Lung (tissue), 11 donors: ENCODE measurements at regions not wholly inside any gene's neighbourhood (a gene's known extent, or its start where the extent isn't known, plus 50 kb on each side); places are given as distances from the start of the nearest gene placed in this dataset.

Experiments
- ATAC-seq: fragments of 200-7000 bp; cut with Tn5 transposase; one replicate; pipeline ENCODE4 v1.9.1; 2020; ENCODE audit warnings: moderate number of reproducible peaks; ENCODE audit not compliant: insufficient read depth, low FRiP score
- DNase-seq, 3 donors: peaks; one replicate each; pipeline ENCODE4 v3.0.0-alpha.2; 2013 to 2017
- H3K27ac ChIP-seq, 2 donors: one replicate each; pipeline ENCODE4 v1.5.1; 2013; ENCODE audit warnings: mild to moderate bottlenecking in 2 of 2, moderate library complexity in 2 of 2, control low read depth in 1 of 2, inconsistent platforms in 1 of 2, low read depth in 1 of 2, low read length in 1 of 2
- H3K27me3 ChIP-seq, 3 donors: one replicate each; pipeline ENCODE4 v1.5.1; 2013; ENCODE audit warnings: low read length in 2 of 3; ENCODE audit not compliant: control insufficient read depth in 3 of 3, insufficient read depth in 3 of 3
- H3K36me3 ChIP-seq, 4 donors: one replicate each; pipeline ENCODE4 v1.5.1; 2013; ENCODE audit warnings: low read length in 4 of 4, mild to moderate bottlenecking in 1 of 4, moderate library complexity in 1 of 4; ENCODE audit not compliant: control insufficient read depth in 4 of 4, insufficient read depth in 4 of 4
- H3K4me1 ChIP-seq, 5 donors: one replicate each; pipeline ENCODE4 v1.5.1; 2013; ENCODE audit warnings: low read length in 5 of 5, mild to moderate bottlenecking in 2 of 5, moderate library complexity in 1 of 5; ENCODE audit not compliant: control insufficient read depth in 5 of 5, insufficient read depth in 5 of 5
- H3K4me3 ChIP-seq: one replicate; pipeline ENCODE4 v1.5.1; 2013; ENCODE audit warnings: mild to moderate bottlenecking, control low read depth, moderate library complexity
- H3K9ac ChIP-seq, 2 donors: one replicate each; pipeline ENCODE4 v1.5.1; 2013; ENCODE audit warnings: low read length in 2 of 2, control low read depth in 1 of 2; ENCODE audit not compliant: insufficient read depth in 1 of 2
- H3K9me3 ChIP-seq, 4 donors: one replicate each; pipeline ENCODE4 v1.5.1; 2013; ENCODE audit warnings: low read length in 3 of 4, mild to moderate bottlenecking in 1 of 4, moderate library complexity in 1 of 4; ENCODE audit not compliant: control insufficient read depth in 4 of 4, insufficient read depth in 3 of 4
- CTCF ChIP-seq: IDR thresholded peaks from 2 replicates; pipeline ENCODE4 v1.5.1; 2012; ENCODE audit warnings: mild to moderate bottlenecking; ENCODE audit errors: control extremely low read depth, extremely low read depth
- WGBS, 2 donors: extraction: QIAGEN DNeasy Blood & Tissue Kit; methylation state at CpG; one replicate each; pipeline ENCODE4 v1.1.7; 2013; 5-methylcytosine and 5-hydroxymethylcytosine counted together
- donor health status: control.
- donor health status: control.
- donor health status: Bipolar disorder and iron deficiency.
- donor health status: healthy.
- donor health status: DM: yes; HTN: yes; CAD: no.

- ATAC-seq = no peak
- H3K4me1 ChIP-seq = peaks cover 0 to 5% (median 0%) of the 10 kb centered on the region in 5 donors
- no peaks in the 10 kb centered on the region for H3K9me3 ChIP-seq
- no peak for TF ChIP-seq CTCF
- no peak overlapping the region for H3K4me3 ChIP-seq
- no peak for DNase-seq
- 75 to 79% methylated on average over 6 of the region's 6 CpGs for WGBS, 2 donors
- H3K36me3 ChIP-seq = peaks cover 0 to 4% (median 0%) of the 10 kb centered on the region in 4 donors
- H3K9ac ChIP-seq = no peak overlapping the region
- H3K27me3 ChIP-seq = no peaks in the 10 kb centered on the region
- no peak overlapping the region for H3K27ac ChIP-seq
Observed at GRCh38 chr5:168135897-168136296, 155.5 kb upstream of the WWC1 start.

GRCh38 chr5:168136340-168136739 lies 155.1 kb upstream of the WWC1 start:
- Histone ChIP-seq H3K27me3 (no peaks in the 10 kb centered on the region), H3K4me3 (no peak overlapping the region), H3K36me3 (peaks cover 0 to 4% (median 0%) of the 10 kb centered on the region in 4 donors), H3K9ac (no peak overlapping the region), H3K4me1 (peaks cover 0 to 5% (median 0%) of the 10 kb centered on the region in 5 donors), H3K9me3 (no peaks in the 10 kb centered on the region), H3K27ac (no peak overlapping the region)
- WGBS, 2 donors = 70 to 77% methylated on average over 5 of the region's 5 CpGs
- ATAC-seq (no peak), DNase-seq (no peak)
- no peak for TF ChIP-seq CTCF

GRCh38 chr5:168137265-168137664 lies 154.2 kb upstream of the WWC1 start:
- 28 to 30% methylated on average over 2 of the region's 2 CpGs for WGBS, 2 donors
- H3K9ac ChIP-seq = no peak overlapping the region
- DNase-seq (no peak), ATAC-seq (no peak)
- H3K4me1 ChIP-seq = peaks cover 0 to 7% (median 0%) of the 10 kb centered on the region in 5 donors
- H3K4me3 ChIP-seq = no peak overlapping the region
- peaks cover 0 to 4% (median 0%) of the 10 kb centered on the region in 4 donors for H3K36me3 ChIP-seq
- no peak overlapping the region for H3K27ac ChIP-seq
- no peaks in the 10 kb centered on the region for H3K27me3 ChIP-seq
- no peak for TF ChIP-seq CTCF
- no peaks in the 10 kb centered on the region for H3K9me3 ChIP-seq

GRCh38 chr5:168140241-168140640 lies 151.2 kb upstream of the WWC1 start:
- Histone ChIP-seq H3K27ac (no peak overlapping the region), H3K36me3 (peaks cover 0 to 4% (median 0%) of the 10 kb centered on the region in 4 donors), H3K4me3 (no peak overlapping the region), H3K9me3 (no peaks in the 10 kb centered on the region), H3K4me1 (peaks cover 0 to 7% (median 0%) of the 10 kb centered on the region in 5 donors), H3K27me3 (no peaks in the 10 kb centered on the region), H3K9ac (no peak overlapping the region)
- no peak for TF ChIP-seq CTCF
- 90 to 94% methylated on average over 6 of the region's 6 CpGs for WGBS, 2 donors
- DNase-seq = no peak
- no peak for ATAC-seq
